GM11168 (cell line): ENCODE measurements at regions not wholly inside any gene's neighbourhood (a gene's known extent, or its start where the extent isn't known, plus 50 kb on each side); places are given as distances from the start of the nearest gene placed in this dataset.
"Not testable (repeated sequence)": the region's sequence is repeated elsewhere in the genome, so short reads cannot be mapped to it uniquely, and the experiment has no call there.

Experiments used
- in situ Hi-C: fragments of 300-500 bp; cut with MboI; formaldehyde crosslinking; loops from one replicate; pipeline ENCODE4 v1.12.0; 2022; ENCODE audit warnings: low sequenced_read_pairs; ENCODE audit not compliant: unreplicated experiment

- in situ Hi-C loops = loop anchor here (10.0 kb wide), 1 partner anchor 269 kb away; no protein-coding TSS in a partner anchor
These were observed 256.8 kb downstream of the RNF152 start for GRCh38 chr18:61635901-61636528.

GRCh38 chr18:61628085-61628484 lies 264.7 kb downstream of the RNF152 start:
- in situ Hi-C loops = no loop called here

GRCh38 chr18:61624631-61625030 lies 268.2 kb downstream of the RNF152 start:
- in situ Hi-C loops = not testable (repeated sequence)

- in situ Hi-C loops = no loop called here
These were observed 273.0 kb downstream of the RNF152 start for GRCh38 chr18:61619783-61620182.

- in situ Hi-C loops = no loop called here
These were observed 274.0 kb downstream of the RNF152 start for GRCh38 chr18:61618816-61619215.

- in situ Hi-C loops = no loop called here
These were observed 276.6 kb downstream of the RNF152 start for GRCh38 chr18:61616111-61616610.

GRCh38 chr18:61612517-61612916 lies 279.3 kb downstream of the CDH20 start:
- in situ Hi-C loops = no loop called here

- in situ Hi-C loops = no loop called here
These were observed 275.9 kb downstream of the CDH20 start for GRCh38 chr18:61609131-61609530.

GRCh38 chr18:61608316-61608715 lies 275.1 kb downstream of the CDH20 start:
- in situ Hi-C loops = no loop called here

- in situ Hi-C loops = no loop called here
These were observed 274.6 kb downstream of the CDH20 start for GRCh38 chr18:61607867-61608266.

- in situ Hi-C loops = no loop called here
These were observed 273.5 kb downstream of the CDH20 start for GRCh38 chr18:61606759-61607158.

- in situ Hi-C loops = no loop called here
These were observed 272.9 kb downstream of the CDH20 start for GRCh38 chr18:61606068-61606660.

GRCh38 chr18:61605376-61606067 lies 272.3 kb downstream of the CDH20 start:
- in situ Hi-C loops = no loop called here
